ENCODE measurements at regions not wholly inside any gene's neighbourhood (a gene's known extent, or its start where the extent isn't known, plus 50 kb on each side); places are given as distances from the start of the nearest gene placed in this dataset.

- Histone ChIP-seq H3K4me2 (ENCODE audit: low read depth, low read length, poor library complexity, severe bottlenecking) (no peak overlapping the region), H4K20me1 (ENCODE audit: insufficient read depth, low read length, poor library complexity, severe bottlenecking) (no peaks in the 10 kb centered on the region), H3K4me3 (ENCODE audit: low read length, poor library complexity, severe bottlenecking) (no peak overlapping the region), H3F3A (ENCODE audit: low read depth) (no peaks in the 10 kb centered on the region), H3K9me2 (replicated peaks; ENCODE audit: low read depth, low read length) (no peaks in the 10 kb centered on the region), H2AFZ (ENCODE audit: low read length) (no peak overlapping the region), H3K4me1 (ENCODE audit: insufficient read depth, low read length, poor library complexity, severe bottlenecking) (no peaks in the 10 kb centered on the region), H3K9ac (ENCODE audit: low read depth, low read length, poor library complexity, severe bottlenecking) (no peak overlapping the region), H3K36me3 (ENCODE audit: insufficient read depth, low read length) (no peaks in the 10 kb centered on the region), H3K9me3 (ENCODE audit: insufficient read depth, low read depth, low read length) (no peaks in the 10 kb centered on the region), H3K79me2 (ENCODE audit: insufficient read depth, low read length) (no peaks in the 10 kb centered on the region), H3K27me3 (ENCODE audit: insufficient read depth, low read length, poor library complexity, severe bottlenecking) (peaks cover 9% of the 10 kb centered on the region)
- TF ChIP-seq CTCF (conservative IDR thresholded peaks at IDR 0.05; ENCODE audit: low read length) (no peak), EZH2phosphoT487 (IDR thresholded peaks at IDR 0.05; ENCODE audit: borderline replicate concordance) (no peak)
These were observed 199.6 kb upstream of the CTNNB1 start for GRCh38 chr3:40999682-41000081.

GRCh38 chr3:41000471-41000870 lies 198.8 kb upstream of the CTNNB1 start:
- no peak overlapping the region for H2AFZ ChIP-seq (ENCODE audit: low read length)
- H3K9ac ChIP-seq (ENCODE audit: low read depth, low read length, poor library complexity, severe bottlenecking): no peak overlapping the region
- no peaks in the 10 kb centered on the region for H3K36me3 ChIP-seq (ENCODE audit: insufficient read depth, low read length)
- H3K27me3 ChIP-seq (ENCODE audit: insufficient read depth, low read length, poor library complexity, severe bottlenecking): peaks cover 9% of the 10 kb centered on the region
- H3K9me3 ChIP-seq (ENCODE audit: insufficient read depth, low read depth, low read length): no peaks in the 10 kb centered on the region
- no peak overlapping the region for H3K4me3 ChIP-seq (ENCODE audit: low read length, poor library complexity, severe bottlenecking)
- H3K4me2 ChIP-seq (ENCODE audit: low read depth, low read length, poor library complexity, severe bottlenecking): no peak overlapping the region
- H3K4me1 ChIP-seq (ENCODE audit: insufficient read depth, low read length, poor library complexity, severe bottlenecking): no peaks in the 10 kb centered on the region
- no peaks in the 10 kb centered on the region for H3K9me2 ChIP-seq (replicated peaks; ENCODE audit: low read depth, low read length)
- no peaks in the 10 kb centered on the region for H3F3A ChIP-seq (ENCODE audit: low read depth)
- H4K20me1 ChIP-seq (ENCODE audit: insufficient read depth, low read length, poor library complexity, severe bottlenecking): no peaks in the 10 kb centered on the region
- no peak for TF ChIP-seq CTCF (conservative IDR thresholded peaks at IDR 0.05; ENCODE audit: low read length)
- no peak for TF ChIP-seq EZH2phosphoT487 (IDR thresholded peaks at IDR 0.05; ENCODE audit: borderline replicate concordance)
- H3K79me2 ChIP-seq (ENCODE audit: insufficient read depth, low read length): no peaks in the 10 kb centered on the region

GRCh38 chr3:41001556-41001955 lies 197.7 kb upstream of the CTNNB1 start:
- Histone ChIP-seq H3K36me3 (ENCODE audit: insufficient read depth, low read length) (no peaks in the 10 kb centered on the region), H3K4me3 (ENCODE audit: low read length, poor library complexity, severe bottlenecking) (no peak overlapping the region), H3K4me1 (ENCODE audit: insufficient read depth, low read length, poor library complexity, severe bottlenecking) (no peaks in the 10 kb centered on the region), H3K9ac (ENCODE audit: low read depth, low read length, poor library complexity, severe bottlenecking) (no peak overlapping the region), H2AFZ (ENCODE audit: low read length) (no peak overlapping the region), H3K9me3 (ENCODE audit: insufficient read depth, low read depth, low read length) (no peaks in the 10 kb centered on the region), H4K20me1 (ENCODE audit: insufficient read depth, low read length, poor library complexity, severe bottlenecking) (no peaks in the 10 kb centered on the region), H3K27me3 (ENCODE audit: insufficient read depth, low read length, poor library complexity, severe bottlenecking) (peaks cover 9% of the 10 kb centered on the region), H3K9me2 (replicated peaks; ENCODE audit: low read depth, low read length) (no peaks in the 10 kb centered on the region), H3K79me2 (ENCODE audit: insufficient read depth, low read length) (no peaks in the 10 kb centered on the region), H3F3A (ENCODE audit: low read depth) (no peaks in the 10 kb centered on the region), H3K4me2 (ENCODE audit: low read depth, low read length, poor library complexity, severe bottlenecking) (no peak overlapping the region)
- TF ChIP-seq EZH2phosphoT487 (IDR thresholded peaks at IDR 0.05; ENCODE audit: borderline replicate concordance): no peak
- no peak for TF ChIP-seq CTCF (conservative IDR thresholded peaks at IDR 0.05; ENCODE audit: low read length)

All from Loucy (cell line).